H54 (cell line): ENCODE measurements at regions not wholly inside any gene's neighbourhood (a gene's known extent, or its start where the extent isn't known, plus 50 kb on each side); places are given as distances from the start of the nearest gene placed in this dataset.
"Not testable (repeated sequence)": the region's sequence is repeated elsewhere in the genome, so short reads cannot be mapped to it uniquely, and the experiment has no call there.

Experiments used
- DNase-seq: peaks from one replicate; pipeline ENCODE4 v3.0.0; 2011; ENCODE audit warnings: low spot score, mixed read lengths; ENCODE audit not compliant: insufficient read length
- FAIRE-seq: peaks from 3 replicates; lab custom pipeline; 2011; peaks lifted over from hg19 to GRCh38; lab: Jason Lieb, UNC
- POLR2A ChIP-seq: IDR thresholded peaks from 2 replicates; pipeline ENCODE4 v1.6.1; 2011; ENCODE audit warnings: low read depth, mild to moderate bottlenecking, low read length

DNA sequence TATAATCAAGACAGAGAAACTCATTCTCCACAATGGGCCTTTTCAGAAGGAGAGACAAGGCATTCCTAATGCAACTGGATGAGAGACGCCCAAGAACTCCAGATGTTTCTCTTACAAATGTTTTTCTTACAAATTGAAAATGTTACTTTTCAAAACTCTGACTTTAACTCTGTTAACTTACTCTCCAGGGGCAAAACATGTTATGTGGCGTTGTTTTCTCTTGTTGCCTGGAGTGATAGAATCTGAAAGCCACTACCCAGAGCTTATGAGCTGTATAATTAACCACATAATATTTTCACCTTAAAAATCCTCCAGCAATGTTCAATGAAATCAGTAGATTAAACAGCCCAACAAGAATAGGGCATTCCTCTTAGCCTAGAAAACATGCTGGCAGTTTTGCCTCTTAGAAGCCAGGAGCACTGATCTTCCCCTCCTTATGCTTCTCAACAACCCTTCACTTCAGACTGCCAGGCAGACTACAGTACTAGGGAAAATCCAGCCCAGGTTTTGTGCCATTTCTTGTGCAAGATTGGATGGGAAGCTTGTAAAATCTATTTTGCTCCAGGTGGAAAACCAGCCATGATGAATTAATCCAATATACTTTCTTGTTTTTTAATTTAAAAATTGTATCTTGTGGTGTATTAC is 186.7 kb upstream of the GADL1 start:
- TF ChIP-seq POLR2A, result no peak
- DNase-seq (no peak), FAIRE-seq (no peak)

- DNase-seq (no peak), FAIRE-seq (no peak)
- TF ChIP-seq POLR2A, result no peak
These were observed 191.7 kb upstream of the GADL1 start for GRCh38 chr3:31086148-31086547.

DNA sequence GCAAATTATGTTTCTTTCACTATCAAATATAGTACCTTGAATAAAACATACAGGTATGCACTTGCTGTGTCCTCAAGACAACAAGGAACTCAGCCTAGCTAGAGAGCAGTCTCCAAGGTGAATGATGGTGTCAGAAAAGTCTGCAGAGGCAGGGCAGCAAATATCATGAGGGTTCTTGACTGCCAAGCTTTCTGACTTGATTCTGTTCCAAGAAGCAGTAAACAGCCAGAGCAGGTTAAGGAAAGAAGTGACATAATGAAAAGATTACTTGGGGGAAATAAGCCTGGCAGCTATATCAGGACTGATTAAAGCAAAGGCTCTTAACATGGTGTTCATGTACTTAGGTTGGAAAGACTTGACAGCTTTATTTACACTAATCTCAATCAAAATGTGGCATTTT is 192.2 kb upstream of the GADL1 start:
- DNase-seq, result no peak
- no peak for TF ChIP-seq POLR2A
- no peak for FAIRE-seq

- no peak for DNase-seq
- no peak for FAIRE-seq
- no peak for TF ChIP-seq POLR2A
These were observed 197.3 kb upstream of the GADL1 start for GRCh38 chr3:31091748-31092147.

- TF ChIP-seq POLR2A, result no peak
These were observed 198.5 kb upstream of the GADL1 start for GRCh38 chr3:31092748-31093589.

DNA sequence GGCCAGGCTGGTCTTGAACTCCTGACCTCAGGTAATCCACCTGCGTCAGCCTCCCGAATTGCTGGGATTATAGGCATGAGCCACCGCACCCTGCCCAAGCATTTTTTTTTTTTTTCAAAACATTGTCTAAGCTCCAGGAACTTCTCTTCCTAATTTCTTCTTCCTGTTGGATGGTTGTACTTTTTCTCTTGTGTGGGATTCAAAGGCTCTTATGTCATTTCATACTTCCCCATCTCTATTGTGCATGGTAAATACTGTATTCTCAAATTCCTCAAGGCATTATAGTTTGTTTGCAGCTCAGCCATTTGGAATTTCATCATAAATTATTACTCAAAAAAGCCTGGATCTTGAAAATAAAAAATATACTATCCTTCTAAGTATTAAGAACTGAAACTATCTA is 199.1 kb upstream of the GADL1 start:
- no peak for TF ChIP-seq POLR2A
- DNase-seq (no peak), FAIRE-seq (no peak)

More at GRCh38 chr3:31092748-31093589, 198.5 kb upstream of the GADL1 start:
- DNase-seq (no peak), FAIRE-seq (no peak)

- DNase-seq, result no peak
- FAIRE-seq, result no peak
- no peak for TF ChIP-seq POLR2A
These were observed 199.6 kb upstream of the GADL1 start for GRCh38 chr3:31094048-31094447.

DNA sequence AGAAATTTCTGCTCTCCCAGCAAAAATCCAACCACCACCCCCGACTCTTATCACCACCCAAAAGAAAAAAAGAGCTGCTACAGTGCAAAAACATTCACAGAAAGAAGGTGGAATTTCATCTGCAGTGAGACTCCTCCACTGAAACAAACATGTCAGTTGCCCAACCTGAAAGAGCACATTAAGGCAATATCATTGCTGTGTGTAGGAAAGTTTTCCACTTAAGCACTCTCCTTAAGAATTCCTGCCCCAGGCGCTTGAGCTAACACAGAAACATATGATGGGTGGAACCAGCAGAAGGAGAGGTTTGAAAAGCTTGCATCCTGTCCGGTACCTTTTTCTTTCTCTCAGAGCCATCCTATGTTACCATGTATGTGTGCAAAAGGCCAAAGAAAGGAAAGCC is 200.8 kb upstream of the GADL1 start:
- no peak for TF ChIP-seq POLR2A
- DNase-seq (no peak), FAIRE-seq (no peak)

- no peak for DNase-seq
- TF ChIP-seq POLR2A, result no peak
- no peak for FAIRE-seq
These were observed 202.4 kb upstream of the GADL1 start for GRCh38 chr3:31096661-31097395.

DNA sequence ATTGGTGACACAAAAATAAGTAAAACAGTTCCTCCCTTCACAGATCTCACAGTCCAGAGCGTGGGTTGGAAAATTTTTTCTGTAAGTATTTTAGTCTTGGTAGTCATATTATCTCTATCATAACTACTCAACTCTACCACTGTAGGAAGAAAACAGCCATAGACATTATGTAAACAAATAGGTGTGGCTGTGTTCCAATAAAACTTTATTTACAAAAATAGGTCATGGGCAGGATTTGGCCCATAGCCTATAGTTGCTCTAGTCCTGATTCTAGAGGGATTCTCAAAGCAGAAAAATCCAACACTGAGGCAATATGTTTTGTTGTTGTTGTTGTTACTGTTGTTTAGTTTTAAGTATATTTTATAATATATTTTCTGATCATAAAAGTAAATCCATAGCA is 206.1 kb upstream of the GADL1 start:
- FAIRE-seq, result no peak
- DNase-seq, result no peak
- TF ChIP-seq POLR2A, result no peak

- not testable (repeated sequence) for DNase-seq, FAIRE-seq
These were observed 206.8 kb upstream of the GADL1 start for GRCh38 chr3:31101285-31101684.

GRCh38 chr3:31102196-31102879 is 207.9 kb upstream of the GADL1 start:
- FAIRE-seq (no peak), DNase-seq (no peak)
- TF ChIP-seq POLR2A, result no peak

DNA sequence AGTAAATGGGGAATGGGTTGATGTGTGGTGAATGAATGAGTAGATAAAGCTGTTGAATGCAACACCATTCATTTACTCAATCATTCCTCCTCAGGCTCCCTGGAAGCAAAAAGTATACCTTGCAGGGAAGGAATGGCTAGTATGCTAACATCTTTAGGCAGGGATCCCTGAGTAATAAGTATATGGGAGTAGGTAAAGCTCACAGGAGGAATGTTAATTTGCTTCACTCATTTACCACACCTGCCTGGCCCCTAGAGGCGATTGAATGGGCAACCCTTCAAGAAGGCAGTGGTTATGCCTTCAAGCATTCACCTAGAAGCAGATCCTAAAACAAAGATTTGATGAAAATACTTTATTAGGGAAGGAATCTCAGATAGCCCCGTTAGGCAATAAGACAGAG is 208.7 kb upstream of the GADL1 start:
- TF ChIP-seq POLR2A, result no peak
- DNase-seq, result no peak
- no peak for FAIRE-seq
